Ishikawa (cell line): ENCODE measurements at regions not wholly inside any gene's neighbourhood (a gene's known extent, or its start where the extent isn't known, plus 50 kb on each side); places are given as distances from the start of the nearest gene placed in this dataset.

ENCODE experiments used
- CEBPB ChIP-seq: IDR thresholded peaks from 2 replicates; pipeline ENCODE4 v1.6.1; 2012
- CREB1 ChIP-seq: IDR thresholded peaks from 2 replicates; pipeline ENCODE4 v1.6.1; 2012; ENCODE audit warnings: low read depth
- EGR1 ChIP-seq: IDR thresholded peaks from 2 replicates; pipeline ENCODE4 v1.6.1; 2012
- EP300 ChIP-seq: IDR thresholded peaks from 2 replicates; pipeline ENCODE4 v1.6.1; 2012; ENCODE audit warnings: borderline replicate concordance
- FOXM1 ChIP-seq: IDR thresholded peaks from 2 replicates; pipeline ENCODE4 v1.6.1; 2012; ENCODE audit warnings: low read depth, borderline replicate concordance
- NFIC ChIP-seq: IDR thresholded peaks from 2 replicates; pipeline ENCODE4 v1.6.1; 2012
- RAD21 ChIP-seq: IDR thresholded peaks from 2 replicates; pipeline ENCODE4 v1.6.1; 2012; ENCODE audit warnings: low read depth
- REST ChIP-seq: IDR thresholded peaks from 2 replicates; pipeline ENCODE4 v1.6.1; 2012; ENCODE audit warnings: low read depth, mild to moderate bottlenecking
- TAF1 ChIP-seq: IDR thresholded peaks from 2 replicates; pipeline ENCODE4 v1.6.1; 2012; ENCODE audit warnings: low read depth, mild to moderate bottlenecking
- TCF12 ChIP-seq: IDR thresholded peaks from 2 replicates; pipeline ENCODE4 v1.6.1; 2012; ENCODE audit warnings: low read depth
- TEAD4 ChIP-seq: IDR thresholded peaks from 2 replicates; pipeline ENCODE4 v1.6.1; 2012
- USF1 ChIP-seq: IDR thresholded peaks from 2 replicates; pipeline ENCODE4 v1.6.1; 2012
- YY1 ChIP-seq: IDR thresholded peaks from 2 replicates; pipeline ENCODE4 v1.6.1; 2012; ENCODE audit warnings: low read depth
- ZBTB7A ChIP-seq: IDR thresholded peaks from 2 replicates; pipeline ENCODE4 v1.6.1; 2012; ENCODE audit warnings: low read depth
- TF ChIP-seq, protein P1 (sequence below): IDR thresholded peaks from 2 replicates; pipeline ENCODE4 v1.6.1; 2012

DNA sequence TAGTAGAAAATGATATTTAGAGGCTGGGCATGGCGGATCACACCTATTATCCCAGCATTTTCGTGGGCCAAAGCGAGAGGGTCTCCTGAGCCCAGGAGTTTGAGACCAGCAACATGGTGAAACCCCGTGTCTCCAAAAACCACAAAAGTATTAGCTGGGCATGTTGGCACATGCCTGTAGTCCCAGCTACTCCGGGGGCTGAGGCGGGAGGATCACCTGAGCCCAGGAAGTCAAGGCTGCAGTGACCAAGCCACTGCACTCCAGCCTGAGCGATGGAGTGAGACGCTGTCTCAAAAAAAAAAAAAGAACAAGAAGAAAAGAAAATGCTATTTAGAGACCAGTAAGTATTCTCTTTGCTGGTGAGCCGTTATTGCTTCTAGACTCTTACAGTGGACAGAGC lies 79.2 kb upstream of the MDM1 start:
- TF ChIP-seq EP300, result no peak
- TF ChIP-seq EGR1, result no peak
- no peak for TF ChIP-seq REST
- TF ChIP-seq NFIC, result no peak
- TF ChIP-seq YY1, result no peak
- no peak for TF ChIP-seq TAF1
- no peak for TF ChIP-seq RAD21
- TF ChIP-seq CEBPB, result no peak
- TF ChIP-seq, protein P1, sequence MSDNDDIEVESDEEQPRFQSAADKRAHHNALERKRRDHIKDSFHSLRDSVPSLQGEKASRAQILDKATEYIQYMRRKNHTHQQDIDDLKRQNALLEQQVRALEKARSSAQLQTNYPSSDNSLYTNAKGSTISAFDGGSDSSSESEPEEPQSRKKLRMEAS, result no peak
- TF ChIP-seq CREB1, result no peak
- TF ChIP-seq USF1, result no peak
- TF ChIP-seq TCF12, result no peak
- no peak for TF ChIP-seq FOXM1
- no peak for TF ChIP-seq TEAD4
- no peak for TF ChIP-seq ZBTB7A

DNA sequence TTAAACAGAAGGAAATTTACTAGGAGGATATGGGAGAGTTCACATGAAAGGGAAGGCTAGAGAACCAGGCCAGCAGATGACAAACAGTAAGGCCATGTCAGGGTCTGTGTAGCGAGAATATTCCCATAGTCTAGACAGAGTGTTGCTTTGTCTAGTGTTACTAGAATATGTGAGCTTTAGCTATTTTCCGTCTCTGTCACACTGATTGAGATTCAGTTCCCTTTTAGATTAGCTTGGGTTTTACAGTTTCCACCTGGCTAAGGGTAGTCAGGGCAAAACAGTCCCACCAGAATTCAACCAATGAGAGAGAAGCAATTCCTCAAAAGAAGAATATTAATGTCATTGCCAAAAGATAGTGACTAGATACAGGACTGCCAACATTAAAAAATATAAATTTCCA lies 82.8 kb upstream of the MDM1 start:
- TF ChIP-seq FOXM1, result no peak
- no peak for TF ChIP-seq YY1
- TF ChIP-seq CEBPB, result no peak
- no peak for TF ChIP-seq RAD21
- no peak for TF ChIP-seq REST
- TF ChIP-seq EP300, result no peak
- no peak for TF ChIP-seq TEAD4
- TF ChIP-seq CREB1, result no peak
- TF ChIP-seq EGR1, result no peak
- TF ChIP-seq ZBTB7A, result no peak
- no peak for TF ChIP-seq TAF1
- no peak for TF ChIP-seq TCF12
- TF ChIP-seq NFIC, result no peak
- TF ChIP-seq USF1, result no peak
- TF ChIP-seq, protein P1, result no peak

GRCh38 chr12:68416350-68416749 lies 84.2 kb upstream of the MDM1 start:
- TF ChIP-seq RAD21 (no peak), EP300 (no peak), EGR1 (no peak), YY1 (no peak), TEAD4 (no peak), TCF12 (no peak), ZBTB7A (no peak), CEBPB (no peak), USF1 (no peak), CREB1 (no peak), REST (no peak)
- TF ChIP-seq, protein P1, result no peak

GRCh38 chr12:68416826-68417225 lies 84.7 kb upstream of the MDM1 start:
- TF ChIP-seq ZBTB7A (no peak), TCF12 (no peak), FOXM1 (no peak), TAF1 (no peak), NFIC (no peak), EGR1 (no peak), CREB1 (no peak), CEBPB (no peak), YY1 (no peak), REST (no peak), TEAD4 (no peak), EP300 (no peak)
- TF ChIP-seq, protein P1, result no peak
